HTR-8/SVneo (cell line): ENCODE measurements at regions not wholly inside any gene's neighbourhood (a gene's known extent, or its start where the extent isn't known, plus 50 kb on each side); places are given as distances from the start of the nearest gene placed in this dataset.

Experiments used
- DNase-seq: peaks from one replicate; pipeline ENCODE4 v3.0.0; 2011; ENCODE audit warnings: low spot score, mixed read lengths; ENCODE audit not compliant: insufficient read length
- FAIRE-seq: peaks from 2 replicates; lab custom pipeline; 2011; peaks lifted over from hg19 to GRCh38; lab: Jason Lieb, UNC

DNA sequence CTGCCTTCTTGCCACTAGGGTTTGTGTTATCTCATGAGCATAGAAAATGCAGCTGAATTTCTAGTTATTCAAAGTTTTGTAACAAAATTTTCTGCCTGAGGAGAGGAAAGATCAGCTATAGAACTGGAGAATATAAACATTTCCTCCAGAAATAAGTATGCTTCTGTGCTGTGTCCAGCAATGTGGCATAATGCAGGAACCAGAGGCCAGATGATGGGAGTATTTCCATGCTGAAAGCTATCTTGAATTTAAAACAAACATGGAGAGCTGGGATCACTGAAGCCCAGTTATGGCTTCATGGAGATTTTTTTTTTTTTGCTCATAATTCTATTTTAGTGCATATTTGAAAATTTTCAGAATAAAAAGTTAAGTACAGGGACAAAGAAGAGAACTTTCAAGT, 608.2 kb downstream of the SOX6 start:
- DNase-seq: no peak

DNA sequence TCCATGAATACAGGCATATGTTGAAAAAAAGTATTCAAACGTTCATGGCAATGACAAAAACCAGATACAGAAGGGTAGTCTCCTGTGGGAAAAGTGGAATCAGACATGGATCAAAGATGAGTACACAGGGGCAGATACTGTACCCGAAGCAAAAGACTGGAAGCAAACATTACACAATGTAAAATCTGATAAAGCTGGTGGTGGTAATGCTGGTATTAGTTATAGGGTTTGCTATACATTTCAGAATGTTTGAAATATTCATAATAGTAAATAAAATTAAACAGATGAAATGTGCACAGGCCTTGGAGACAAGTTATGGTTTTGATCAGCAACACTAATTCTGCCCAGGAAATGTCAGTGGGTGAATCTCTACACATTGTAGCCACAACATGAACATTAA, 607.6 kb downstream of the SOX6 start:
- DNase-seq (no peak), FAIRE-seq (no peak)

More for the DNA sequence above, 608.2 kb downstream of the SOX6 start:
- FAIRE-seq: no peak

DNA sequence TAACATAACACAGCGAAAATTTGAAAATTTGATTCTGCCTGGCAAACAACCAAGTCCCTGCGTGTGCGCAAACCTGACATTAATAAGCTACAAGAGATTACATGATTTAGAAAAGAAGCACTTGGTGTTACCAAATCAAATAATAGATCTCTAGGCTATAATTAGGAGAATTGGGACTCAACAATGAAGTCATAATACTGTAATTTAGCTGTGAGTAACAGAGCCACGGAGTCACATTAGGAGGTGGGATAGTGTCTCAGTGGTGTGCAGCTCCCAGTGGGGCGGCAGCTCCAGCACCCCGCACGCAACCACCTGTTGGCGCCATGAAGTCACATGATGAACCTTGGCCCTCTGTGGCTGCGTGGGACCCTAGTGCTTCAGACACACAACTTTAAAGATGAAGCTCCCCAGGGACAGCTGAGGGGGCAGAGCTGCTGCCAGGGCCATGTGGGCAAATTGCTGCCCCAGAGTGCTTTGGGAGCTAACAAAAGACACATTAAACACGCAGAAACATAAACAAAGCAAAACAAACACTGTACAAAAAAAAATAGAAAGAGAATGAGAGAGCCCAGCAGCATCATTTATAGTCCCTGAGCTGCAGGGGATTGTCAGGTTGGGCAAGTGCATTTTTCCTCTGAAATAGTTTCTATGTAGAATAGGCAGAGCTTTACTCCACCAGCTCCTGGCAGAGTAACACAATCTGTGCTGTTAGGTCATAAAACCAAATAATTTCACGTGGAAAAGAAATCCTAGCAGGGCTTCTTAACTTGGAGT, 605.6 kb downstream of the SOX6 start:
- DNase-seq (no peak), FAIRE-seq (no peak)

DNA sequence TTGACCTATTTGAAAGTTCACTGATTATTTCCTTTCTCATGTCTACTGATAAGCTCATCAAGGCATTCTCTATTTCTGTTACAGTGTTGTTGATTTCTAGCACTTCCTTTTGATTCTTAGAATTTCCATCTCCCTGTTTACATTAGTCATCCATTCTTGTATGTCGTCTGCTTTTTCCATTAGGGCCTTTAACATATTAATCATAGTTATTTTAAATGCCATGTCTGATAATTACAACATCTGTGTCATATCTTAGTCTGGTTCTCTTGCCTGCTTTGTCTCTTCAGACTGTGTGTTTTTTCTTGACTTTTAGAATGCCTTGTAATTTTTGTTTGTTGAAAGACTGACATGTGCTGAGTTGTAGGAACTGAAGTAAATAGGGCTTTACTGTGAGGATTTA, 602.1 kb downstream of the SOX6 start:
- FAIRE-seq: no peak

DNA sequence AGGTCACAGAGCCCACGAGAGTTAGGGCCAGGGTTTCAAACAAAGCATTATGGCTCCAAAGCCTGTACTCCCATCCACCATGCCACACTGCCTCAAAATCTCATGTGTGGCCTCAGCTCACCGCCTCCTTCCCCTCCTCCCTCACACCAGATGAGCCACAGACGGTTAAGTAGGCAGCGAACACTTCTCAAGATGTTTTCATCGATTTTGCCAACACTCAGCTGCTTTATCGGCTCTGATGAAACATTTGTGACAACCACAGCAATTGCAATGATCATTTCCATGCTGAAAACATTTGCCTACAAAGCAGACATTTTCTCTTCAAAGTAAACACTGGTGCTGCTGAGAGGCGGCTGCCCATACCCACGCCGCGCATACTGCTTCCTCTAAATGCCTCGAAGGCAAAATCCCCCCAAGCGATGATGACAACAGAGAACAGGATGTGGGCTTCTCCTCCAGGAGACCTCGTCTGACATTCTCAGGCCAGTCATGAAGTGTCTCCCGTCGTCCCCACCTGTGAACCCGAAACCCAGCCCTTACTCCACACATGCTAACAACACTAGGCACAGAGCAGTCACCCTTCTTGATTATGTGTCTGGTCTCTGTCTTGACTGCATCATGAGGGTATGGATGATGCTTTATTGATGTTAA, 599.2 kb downstream of the SOX6 start:
- no peak for FAIRE-seq
- DNase-seq: no peak

More for the DNA sequence above, 602.1 kb downstream of the SOX6 start:
- DNase-seq: no peak

DNA sequence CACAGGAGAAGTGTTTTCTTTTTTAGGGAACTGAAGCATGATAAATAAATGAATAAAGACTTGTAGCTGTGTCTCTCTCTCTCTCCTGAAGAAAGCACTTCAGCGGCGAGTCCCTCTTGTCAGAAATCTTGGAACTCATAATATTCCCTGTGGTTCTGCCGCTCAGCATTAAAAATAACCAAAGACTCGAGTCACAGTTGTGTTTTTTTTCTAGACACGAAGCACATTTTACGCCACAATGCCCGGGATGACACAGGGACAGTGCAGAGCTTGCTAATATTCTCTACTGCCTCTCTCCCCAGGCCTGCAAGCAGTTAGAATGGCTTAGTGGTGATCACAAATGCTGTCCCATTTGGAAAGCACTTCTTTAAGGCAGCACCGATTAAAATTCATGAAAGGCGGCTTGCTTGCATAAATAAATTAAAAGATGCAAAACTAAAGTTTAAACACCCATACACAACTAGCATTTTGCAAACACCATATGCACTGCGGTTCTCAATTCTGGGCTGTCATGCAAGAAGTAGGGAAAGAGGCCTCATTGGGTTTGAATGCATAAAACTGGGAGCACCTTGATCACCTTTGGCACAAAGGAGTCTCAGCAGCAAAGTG, 597.4 kb downstream of the SOX6 start:
- DNase-seq: no peak
- FAIRE-seq: no peak

DNA sequence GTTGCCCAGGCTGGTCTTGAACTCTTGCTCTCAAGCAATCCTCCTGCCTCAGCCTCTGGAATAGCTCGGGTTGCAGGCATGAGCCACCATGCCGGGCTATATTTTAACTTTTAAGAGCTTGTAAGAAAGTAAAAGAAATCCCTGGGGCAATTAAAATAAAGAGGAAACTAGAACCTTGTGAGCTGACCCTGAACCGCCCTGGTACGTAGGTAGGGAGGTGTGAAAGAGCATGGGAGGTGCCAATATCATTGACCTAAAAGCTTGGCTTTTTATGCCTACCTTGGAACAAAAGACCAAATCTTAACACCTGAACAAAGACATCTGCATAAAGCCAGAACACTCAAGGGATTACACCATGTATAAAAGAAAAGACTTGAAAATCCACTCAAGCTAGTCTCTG, 595.1 kb downstream of the SOX6 start:
- FAIRE-seq: no peak

DNA sequence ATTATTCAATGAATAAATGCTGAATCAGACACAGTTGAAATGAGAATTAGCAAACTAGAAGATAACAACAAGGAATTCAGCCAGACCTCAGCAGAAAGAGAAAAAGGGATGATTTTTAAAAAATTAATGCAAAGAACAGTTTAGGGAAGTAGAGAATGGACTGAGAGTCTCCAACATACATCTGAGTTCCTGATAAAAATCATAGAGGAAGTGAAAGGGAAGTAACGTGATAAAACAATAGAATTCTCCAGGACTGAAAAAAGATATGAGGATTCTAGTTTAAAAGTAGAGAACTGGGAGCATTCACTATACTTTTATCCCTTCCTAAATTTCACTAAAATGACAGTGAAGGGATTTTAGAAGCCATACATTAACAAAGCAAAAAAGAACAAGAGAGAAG, 592.0 kb downstream of the SOX6 start:
- FAIRE-seq (no peak), DNase-seq (no peak)

More for the DNA sequence above, 595.1 kb downstream of the SOX6 start:
- DNase-seq: no peak

DNA sequence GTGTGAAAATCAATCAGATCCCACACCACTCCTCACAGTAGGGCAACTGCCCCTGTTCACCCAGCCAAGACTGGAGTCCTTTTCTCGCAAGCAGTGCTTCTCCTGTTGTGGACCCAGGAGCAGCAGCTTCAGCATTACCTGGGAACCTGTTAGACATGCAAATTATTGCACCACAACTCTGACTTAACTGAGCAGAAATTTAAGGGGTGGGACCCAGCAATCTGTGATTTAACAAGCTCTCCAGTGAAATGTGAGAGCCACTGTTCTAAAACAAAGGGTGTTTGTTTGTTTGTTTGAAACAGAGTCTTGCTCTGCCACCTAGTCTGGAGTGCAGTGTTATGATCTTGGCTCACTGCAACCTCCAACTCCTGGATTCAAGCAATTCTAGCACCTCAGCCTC, 591.4 kb downstream of the SOX6 start:
- FAIRE-seq: no peak
- DNase-seq: no peak

DNA sequence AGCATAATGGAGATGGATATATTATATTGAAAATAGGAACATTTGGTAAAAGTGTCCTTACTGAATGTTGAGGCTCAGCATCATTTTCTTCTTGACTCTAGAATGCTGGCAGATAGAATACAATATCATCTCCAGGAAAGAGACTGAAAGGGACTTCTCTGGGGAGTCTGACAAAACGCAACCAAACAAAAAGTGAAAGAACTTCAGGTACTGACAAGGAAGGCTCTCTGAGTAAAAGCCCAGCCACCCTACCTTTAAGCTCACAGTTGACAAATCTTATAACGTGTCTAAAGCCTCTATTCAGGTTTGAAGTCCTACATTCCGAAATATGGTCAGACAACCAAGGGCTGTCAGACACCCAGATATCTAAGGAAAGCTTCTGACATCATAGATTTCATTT, 590.8 kb downstream of the SOX6 start:
- FAIRE-seq (no peak), DNase-seq (no peak)

DNA sequence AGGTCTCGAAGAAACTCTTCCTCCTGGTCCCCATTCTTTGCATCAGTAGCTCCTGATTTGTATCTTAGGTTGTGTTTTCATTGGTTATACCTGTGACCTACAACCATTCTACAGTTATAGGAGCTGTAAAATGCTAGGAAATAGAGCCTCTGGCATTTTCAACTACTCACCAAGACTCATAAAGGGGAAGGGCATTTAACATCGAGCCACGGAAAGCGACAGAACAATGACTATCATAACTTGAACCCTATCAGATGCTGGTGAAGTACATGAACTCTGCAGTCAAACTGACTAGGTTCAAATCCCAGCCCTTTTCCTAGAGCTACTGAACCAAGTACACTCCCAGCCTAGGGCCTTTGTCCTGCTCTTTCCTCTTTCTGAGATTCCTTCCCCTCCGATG, 588.0 kb downstream of the SOX6 start:
- DNase-seq: no peak
- FAIRE-seq: no peak

DNA sequence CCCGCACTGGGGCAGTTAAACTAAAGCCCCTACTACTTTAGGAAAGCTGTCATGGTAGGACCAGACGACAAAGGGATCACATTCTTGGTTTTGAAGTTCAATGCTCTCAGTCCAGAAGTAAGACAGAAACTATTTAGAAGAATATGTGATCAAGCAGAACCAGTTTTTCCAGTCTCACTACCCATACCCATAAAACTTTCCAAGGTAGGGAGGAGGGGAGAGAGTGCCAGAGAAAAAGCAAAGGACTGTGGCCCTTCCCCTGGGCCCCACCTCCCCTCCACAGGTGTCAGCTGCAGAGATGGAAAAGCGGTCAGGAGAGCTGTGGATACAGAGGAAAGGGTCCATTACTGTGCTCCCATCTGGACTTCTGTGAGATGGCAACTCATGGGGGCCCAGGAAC, 587.1 kb downstream of the SOX6 start:
- FAIRE-seq (no peak), DNase-seq (no peak)

DNA sequence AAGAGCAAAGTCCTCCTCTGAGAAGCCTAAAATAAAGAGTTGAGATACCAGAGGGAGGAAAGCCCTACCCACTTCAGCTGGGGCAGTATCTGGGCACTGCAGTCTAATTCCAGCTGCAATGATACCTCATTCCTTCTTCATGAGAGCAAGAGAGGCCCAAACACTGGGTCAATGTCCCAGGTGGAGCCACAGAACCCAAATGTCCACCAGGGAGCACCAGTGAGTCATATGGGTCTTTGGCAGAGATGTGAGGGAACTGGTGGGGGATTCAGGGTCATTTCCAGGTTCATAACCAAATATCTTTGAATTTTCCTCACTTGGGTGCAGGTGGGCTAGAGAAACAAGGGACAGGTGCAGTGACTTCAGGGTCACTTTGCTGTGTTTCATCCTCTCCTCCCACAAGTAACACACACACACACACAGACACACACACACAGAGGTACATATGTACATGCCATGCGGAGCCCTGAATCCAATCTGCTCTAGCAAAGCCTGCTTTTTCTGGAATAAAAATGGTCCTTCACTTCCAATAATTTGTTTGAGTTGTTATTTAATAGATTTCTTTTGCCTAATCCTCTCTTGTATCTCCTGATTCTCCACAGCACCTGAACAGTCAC, 585.4 kb downstream of the SOX6 start:
- DNase-seq (no peak), FAIRE-seq (no peak)

DNA sequence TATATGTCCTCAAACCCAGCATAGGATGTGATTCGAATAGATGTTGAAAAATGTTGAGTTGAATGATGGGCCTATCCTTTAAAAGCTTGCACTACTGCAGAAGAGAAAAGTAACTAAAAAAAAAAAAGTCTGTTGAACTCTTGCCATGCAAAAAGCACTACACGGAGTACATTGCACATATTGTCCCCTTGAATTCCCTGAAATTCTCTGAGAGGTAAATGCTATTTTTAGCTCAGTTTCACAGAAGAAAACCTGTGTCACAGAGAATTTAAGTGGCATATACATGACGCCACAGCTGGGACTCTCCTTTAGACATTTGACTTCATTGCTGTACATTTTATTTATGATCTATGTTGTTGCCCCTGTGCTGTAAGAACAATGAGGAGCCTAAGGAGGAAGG, 583.8 kb downstream of the SOX6 start:
- DNase-seq (no peak), FAIRE-seq (no peak)

DNA sequence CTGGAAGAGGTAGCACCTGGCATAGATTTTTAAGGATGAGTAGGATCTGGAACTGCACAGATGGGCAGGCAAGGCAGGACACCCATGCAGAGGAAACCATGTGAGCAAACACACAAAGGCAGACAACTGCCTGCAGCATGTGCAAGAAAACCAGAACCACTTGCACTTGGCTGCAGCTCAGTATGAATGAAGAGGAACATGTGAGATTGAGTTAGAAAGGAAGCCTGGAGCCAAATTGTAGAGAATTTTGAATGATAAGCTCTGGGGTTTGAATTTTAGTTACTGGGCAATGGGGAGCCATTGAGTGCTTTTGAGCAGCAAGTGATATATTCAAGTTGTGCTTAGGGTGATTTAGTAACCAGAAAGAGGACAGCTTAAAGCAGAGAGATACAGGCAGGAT, 583.4 kb downstream of the SOX6 start:
- FAIRE-seq: no peak

DNA sequence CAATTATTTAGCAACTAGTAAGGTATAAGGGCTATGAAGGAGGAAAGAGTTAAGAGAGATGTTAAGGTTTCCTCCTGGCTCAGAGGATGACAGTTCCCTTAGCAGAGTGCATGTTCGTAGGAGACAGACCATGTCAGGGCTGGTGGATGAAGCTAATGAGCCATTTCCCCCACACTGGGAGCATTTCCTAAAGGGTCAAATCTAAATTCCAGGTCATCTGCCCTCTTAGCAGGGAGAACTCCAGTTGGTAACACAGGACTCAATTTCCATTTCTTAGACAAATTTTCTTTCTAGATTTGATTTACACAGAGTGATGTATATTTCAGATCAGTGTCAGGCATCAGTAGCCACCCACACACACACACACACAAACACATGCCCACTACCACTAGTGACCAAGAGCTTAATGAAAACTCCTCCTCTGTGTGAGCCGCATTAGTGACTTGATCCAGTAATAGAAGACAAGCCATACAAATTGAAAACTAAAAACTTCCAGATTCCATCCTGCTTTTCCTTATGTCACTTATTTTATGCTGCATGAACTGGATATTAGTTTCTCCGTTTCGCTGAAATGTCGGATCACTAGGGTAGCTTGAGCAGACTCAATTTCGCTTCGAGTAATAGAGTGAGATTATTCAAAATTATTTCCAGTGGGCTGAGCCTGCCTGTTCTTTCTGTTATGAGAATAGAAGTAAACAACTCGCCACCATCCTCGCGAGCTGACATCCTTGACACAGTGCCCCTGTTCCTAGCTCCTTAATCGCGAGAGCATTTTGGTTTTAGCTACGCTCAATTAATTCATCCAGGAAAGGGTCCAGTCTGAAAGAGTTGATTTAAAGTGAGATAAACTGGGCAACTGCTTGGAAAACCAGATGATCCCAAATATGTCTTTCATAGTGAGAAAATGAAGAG, 582.6 kb downstream of the SOX6 start:
- DNase-seq: no peak
- no peak for FAIRE-seq

More for the DNA sequence above, 583.4 kb downstream of the SOX6 start:
- no peak for DNase-seq

DNA sequence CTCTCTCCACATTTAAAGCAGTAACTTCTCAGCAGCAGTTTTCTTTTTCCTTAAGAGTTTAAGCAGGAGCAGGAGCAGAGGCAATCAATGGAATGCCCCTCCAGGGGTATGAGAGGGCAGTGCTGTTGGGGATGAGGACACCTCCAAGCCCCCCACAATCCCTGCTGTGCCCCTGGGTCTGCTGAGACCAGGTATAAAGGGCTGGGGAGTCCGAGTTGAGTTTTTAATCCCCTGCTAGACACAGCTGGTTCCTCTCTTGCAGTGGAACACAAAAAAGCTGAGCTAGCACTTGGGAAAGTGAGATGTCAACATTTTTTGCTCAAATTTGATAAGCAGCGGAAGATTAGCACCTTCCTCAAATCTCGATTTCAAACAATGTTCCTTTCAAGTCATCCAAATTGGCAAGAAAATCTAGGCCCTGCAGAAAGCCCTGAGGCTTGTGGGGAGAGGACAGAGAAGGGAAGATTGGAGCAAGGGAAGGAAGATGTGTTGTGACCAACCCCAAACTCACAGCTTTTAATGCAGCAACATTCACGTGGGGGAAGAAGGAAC, 581.9 kb downstream of the SOX6 start:
- no peak for FAIRE-seq
- no peak for DNase-seq

DNA sequence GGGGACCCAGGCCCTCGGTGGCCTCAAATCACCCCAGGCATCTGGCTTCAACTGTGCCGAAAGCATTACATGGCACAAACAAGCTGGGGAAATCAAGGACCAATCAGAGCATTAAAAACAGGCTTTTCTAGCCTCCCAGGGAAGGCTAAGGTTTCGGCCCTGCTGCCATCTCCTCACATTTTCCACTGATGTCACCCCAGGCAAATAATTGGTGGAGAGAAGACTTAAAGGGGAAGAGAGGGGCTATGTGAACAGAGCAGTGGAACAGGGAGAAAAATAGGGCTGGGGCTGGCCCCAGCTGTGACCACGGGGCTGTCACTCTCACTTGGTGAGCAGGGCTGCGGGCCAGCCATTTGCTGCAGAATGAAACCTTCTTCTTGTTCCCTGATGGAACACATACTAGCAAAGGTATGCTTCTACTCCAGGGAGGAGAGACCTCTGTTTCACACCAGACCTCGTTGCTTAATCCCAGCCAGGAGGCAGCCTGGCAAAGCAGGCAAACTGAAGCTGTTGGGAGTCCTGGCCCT, 581.3 kb downstream of the SOX6 start:
- no peak for FAIRE-seq
- no peak for DNase-seq

DNA sequence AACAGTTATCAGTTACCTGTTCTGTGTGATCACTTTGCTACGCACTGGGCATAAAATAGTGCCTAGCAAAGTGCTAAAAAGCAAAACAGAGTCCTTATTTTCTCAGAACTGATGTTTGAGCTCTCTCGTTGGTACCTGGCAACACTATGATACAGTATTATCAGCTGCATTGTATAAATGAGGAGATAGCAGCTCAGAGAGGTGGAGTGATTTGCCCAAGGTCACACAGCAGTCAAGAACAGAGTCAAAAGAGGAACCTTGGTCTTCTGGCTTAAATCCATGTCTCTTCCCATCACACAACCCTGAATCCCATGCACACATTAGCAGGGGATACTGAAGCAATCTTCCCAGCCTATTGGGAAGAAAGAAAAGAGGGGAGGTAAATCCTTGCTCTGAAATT, 580.5 kb downstream of the SOX6 start:
- FAIRE-seq (no peak), DNase-seq (no peak)

DNA sequence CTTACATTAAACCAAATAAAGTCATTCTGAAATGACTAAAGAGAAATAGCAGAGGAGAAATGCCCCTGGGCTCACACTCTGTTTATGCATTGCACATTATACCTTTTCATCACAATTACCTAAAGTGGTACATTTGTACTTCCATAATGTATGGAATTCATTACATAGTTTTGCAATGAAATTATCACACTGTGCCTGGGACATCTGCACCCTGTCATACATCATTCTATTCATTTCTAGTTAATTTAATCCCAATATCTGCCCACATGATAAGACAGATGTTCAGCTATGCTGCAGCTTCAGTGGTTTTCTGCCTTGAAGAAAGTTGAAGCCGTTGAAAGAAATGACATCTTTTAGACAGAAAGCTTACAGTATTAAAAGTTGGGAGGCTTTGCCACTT, 580.0 kb downstream of the SOX6 start:
- DNase-seq (no peak), FAIRE-seq (no peak)
